Lower leg skin (tissue), 3 donors: ENCODE measurements at regions not wholly inside any gene's neighbourhood (a gene's known extent, or its start where the extent isn't known, plus 50 kb on each side); places are given as distances from the start of the nearest gene placed in this dataset.

Source experiments
- POLR2A ChIP-seq, 2 donors: fragments of 450-650 bp; IDR thresholded peaks; one replicate each; pipeline ENCODE4 v1.6.1; 2016 to 2017; ENCODE audit warnings: antibody characterized with exemption in 2 of 2, mild to moderate bottlenecking in 1 of 2, moderate library complexity in 1 of 2
- TF ChIP-seq, protein P1 (sequence below), 3 donors: fragments of 450-650 bp; IDR thresholded peaks; one replicate each; pipeline ENCODE4 v1.5.1; 2016; ENCODE audit warnings: antibody characterized with exemption in 3 of 3, mild to moderate bottlenecking in 3 of 3, moderate library complexity in 2 of 3

DNA sequence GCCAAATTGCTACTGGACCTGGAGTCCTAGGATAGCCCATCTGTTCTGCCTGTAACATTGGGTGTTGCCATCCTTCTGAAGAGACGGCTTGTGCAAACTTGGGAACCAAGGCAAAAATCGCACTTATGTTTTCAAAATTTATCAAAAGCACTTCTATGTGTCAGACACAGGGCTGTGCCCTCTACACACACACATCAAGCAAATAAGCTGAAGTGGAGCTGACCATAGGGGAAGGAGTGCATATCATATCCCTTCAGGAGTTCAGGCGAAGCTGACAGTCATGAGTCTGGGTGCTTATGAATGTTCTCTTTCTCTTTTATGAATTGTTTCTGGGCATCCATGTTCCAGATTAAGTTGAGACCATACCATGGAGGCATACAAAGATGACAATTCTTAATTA is 247.9 kb downstream of the CYRIA start:
- TF ChIP-seq POLR2A (IDR thresholded peaks at IDR 0.05): no peak
- TF ChIP-seq, protein P1, sequence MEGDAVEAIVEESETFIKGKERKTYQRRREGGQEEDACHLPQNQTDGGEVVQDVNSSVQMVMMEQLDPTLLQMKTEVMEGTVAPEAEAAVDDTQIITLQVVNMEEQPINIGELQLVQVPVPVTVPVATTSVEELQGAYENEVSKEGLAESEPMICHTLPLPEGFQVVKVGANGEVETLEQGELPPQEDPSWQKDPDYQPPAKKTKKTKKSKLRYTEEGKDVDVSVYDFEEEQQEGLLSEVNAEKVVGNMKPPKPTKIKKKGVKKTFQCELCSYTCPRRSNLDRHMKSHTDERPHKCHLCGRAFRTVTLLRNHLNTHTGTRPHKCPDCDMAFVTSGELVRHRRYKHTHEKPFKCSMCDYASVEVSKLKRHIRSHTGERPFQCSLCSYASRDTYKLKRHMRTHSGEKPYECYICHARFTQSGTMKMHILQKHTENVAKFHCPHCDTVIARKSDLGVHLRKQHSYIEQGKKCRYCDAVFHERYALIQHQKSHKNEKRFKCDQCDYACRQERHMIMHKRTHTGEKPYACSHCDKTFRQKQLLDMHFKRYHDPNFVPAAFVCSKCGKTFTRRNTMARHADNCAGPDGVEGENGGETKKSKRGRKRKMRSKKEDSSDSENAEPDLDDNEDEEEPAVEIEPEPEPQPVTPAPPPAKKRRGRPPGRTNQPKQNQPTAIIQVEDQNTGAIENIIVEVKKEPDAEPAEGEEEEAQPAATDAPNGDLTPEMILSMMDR (IDR thresholded peaks at IDR 0.05): no peak
